Retina (tissue), 1 donor: ENCODE measurements at regions not wholly inside any gene's neighbourhood (a gene's known extent, or its start where the extent isn't known, plus 50 kb on each side); places are given as distances from the start of the nearest gene placed in this dataset.
"Not testable (repeated sequence)": the region's sequence is repeated elsewhere in the genome, so short reads cannot be mapped to it uniquely, and the experiment has no call there.

ENCODE experiments used
- DNase-seq: peaks from one replicate; pipeline ENCODE4 v3.0.0-alpha.2; 2016

DNA sequence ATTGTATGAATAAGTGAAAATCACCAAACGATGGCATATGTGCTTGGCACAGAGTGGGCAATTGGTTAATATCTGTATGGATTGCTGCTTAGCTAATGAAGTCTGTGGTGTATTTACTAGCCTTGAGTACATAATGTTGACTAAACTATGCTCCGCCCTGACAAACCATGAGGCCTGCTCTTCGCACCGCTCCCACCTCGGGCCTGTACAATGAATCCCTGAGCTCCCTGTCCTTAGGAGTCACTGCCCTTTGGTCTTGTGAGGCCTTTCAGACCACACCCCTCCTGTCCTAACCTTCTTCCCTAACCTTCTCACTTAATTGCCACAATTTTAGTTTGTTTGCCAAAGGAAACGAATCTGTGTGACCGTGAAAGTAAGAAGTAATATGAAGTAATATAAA is 193.2 kb downstream of the POTED start:
- DNase-seq, result not testable (repeated sequence)
